Globus pallidus (tissue), 1 donor: ENCODE measurements at regions not wholly inside any gene's neighbourhood (a gene's known extent, or its start where the extent isn't known, plus 50 kb on each side); places are given as distances from the start of the nearest gene placed in this dataset.

ENCODE experiments used
- DNase-seq: peaks from one replicate; pipeline ENCODE4 v3.0.0-alpha.2; 2015; ENCODE audit warnings: low spot score

DNA sequence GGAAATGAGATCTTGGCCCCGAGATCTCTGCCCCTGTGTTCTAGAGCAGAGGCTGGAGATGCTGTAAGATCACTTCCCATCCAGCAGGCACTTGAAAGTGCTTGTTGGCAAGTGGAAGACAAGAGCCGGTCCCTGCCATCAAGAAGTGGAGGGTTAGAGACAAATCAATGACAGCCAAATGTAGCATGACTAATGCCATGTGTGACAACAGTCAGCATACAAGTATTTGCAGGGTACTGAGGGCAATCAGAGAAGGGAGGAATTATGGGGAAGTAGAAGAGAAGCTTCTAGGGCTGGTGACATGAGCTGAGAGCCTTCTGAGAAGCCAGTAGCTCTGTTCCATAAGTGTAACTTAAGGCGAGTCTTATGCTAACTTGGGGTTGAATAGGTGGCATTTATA lies 58.6 kb downstream of the TMEM17 start:
- DNase-seq = no peak

DNA sequence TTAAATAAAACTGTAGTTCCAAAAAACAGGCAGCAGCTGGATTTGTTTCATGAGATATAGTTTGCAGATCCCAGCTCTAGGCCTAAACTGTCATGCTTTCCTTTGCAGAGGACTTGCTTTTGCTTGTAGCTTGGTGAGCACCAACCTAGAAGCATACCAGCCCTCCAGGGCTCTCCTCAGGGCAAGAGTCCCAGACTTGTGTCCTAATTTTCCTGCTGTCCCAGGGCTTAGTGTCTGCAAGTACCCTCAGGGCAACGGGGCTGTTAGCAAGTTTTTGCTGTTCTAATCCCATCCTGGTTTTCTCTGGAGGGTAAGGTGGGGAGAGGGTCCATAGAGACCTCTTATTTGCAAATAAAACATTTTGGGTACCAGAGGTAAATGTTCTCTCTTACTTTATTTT lies 59.5 kb downstream of the TMEM17 start:
- DNase-seq = no peak

DNA sequence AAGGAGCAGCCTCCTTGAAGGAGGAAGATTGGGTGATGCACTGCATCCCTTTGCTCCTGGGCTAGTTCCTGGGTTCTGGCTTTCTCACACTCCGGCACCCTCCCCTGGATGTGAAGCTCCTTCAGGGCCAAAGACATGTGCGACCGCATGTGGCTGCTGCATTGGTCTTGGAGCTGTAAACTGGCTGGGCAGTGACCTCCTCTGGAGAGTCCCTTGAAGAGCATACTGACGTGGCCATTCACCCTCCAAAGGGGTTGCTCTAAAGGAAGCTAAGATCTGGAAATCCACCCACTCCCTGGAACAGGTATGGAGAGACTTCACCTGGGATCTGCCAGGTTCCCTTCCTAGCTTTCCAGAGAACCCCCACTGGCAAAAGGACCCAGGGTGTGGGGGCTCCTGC lies 62.1 kb downstream of the TMEM17 start:
- no peak for DNase-seq

DNA sequence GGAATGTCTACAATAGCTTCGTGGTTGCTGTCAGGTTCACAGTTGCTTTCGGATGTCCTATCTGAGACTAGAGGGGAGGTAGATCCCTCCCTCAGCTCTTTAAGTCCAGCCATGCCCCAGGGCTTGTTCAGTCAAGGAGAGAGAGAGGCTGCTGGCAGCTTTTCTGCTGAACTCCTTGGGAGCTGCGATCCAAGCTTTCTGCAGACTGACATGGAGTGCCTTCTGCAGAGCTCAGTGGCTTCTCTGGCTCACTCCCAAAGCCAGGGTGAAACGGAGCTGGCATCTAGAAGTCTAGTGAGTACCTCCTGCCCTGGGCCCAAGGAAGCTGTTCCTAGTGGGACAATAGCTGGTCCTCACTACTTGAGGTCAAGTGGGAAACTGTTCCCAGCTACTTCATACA lies 62.5 kb downstream of the TMEM17 start:
- no peak for DNase-seq

DNA sequence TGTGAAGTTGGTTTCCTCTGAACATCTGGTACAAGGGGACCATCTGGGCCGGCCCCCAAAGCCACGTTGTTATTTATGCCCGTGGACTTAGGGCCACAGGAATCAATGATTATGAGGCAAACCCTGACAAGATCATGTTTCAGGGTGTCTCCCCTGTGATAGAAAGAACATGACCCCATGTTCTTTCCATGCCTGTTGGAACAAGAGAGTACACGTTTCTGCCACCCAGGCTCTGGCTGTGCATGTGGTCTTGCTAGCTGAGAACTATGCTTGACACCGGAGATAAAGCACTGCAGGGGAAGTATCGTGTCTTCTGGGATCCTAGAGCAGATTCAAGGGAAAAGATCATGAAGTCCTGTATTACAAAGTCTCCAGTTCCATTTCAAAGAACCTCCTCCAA lies 64.2 kb downstream of the TMEM17 start:
- no peak for DNase-seq

DNA sequence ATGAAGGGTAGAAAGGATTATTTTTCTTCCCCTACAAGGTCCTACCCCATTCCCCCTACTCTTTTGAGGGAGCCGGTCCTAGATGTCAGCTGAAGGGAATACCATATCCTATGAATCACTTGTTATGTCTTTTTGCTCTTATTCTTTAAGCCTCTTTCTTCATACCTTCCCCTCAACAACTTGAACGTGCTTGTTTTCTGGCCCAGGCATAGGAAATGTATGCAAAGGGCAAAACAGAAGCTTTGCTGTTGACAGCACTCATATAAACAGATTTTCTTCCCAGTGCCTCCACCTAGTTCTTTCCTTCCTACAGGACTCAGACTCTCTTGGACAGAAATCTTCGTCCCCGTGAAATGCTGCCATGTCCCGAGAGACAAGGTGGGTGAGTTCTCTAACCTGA lies 64.6 kb downstream of the TMEM17 start:
- DNase-seq = no peak

DNA sequence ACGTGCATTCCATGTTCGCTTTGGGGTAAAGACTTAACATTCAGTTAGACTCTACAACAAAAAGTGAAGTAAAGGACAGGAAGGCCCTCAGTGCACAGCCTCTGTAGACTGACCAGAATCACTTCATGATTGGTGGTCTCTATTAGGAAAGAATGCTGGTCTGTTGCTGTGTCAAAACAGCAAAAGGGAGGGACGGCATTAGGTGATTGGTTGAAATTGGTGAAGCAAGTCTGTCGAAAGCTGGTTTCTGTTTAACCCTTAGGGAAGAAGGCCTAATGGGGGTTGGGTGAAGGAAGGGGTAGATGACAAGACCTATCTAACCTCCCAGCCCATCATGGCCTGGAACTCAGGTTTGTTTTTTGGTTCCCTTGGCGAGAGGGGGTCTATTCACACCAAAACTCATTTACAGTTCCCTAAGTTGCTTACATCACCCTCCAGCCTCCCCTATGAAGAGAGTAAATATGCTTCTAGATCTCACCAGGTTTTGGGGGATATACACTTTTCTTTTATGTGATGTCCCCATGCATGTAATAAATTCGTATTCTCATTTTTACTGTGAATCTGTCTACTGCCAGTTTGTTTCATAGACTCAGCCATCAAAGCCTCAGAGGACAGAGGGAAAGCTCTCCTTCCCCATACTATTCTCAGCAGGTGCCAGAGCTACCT lies 65.6 kb downstream of the TMEM17 start:
- DNase-seq = no peak

DNA sequence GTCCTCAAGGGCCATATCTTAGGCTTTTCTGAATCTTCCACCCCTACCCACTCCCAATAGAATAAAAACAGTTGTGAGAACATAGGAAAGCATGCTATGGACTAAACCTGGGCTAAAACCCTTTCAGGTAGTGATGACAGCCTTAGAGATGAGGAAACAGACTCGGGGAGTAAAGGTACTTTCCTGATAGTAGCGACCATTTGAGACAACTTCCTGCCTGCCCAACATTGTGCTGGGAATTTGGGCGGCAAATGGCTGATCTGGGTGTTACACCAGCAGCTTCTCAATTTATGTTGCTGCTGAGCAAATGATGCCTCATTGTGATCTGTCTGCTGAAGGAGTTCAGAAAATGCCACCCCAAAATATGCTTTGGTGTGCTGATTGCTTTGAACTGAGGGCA lies 66.6 kb downstream of the TMEM17 start:
- no peak for DNase-seq

DNA sequence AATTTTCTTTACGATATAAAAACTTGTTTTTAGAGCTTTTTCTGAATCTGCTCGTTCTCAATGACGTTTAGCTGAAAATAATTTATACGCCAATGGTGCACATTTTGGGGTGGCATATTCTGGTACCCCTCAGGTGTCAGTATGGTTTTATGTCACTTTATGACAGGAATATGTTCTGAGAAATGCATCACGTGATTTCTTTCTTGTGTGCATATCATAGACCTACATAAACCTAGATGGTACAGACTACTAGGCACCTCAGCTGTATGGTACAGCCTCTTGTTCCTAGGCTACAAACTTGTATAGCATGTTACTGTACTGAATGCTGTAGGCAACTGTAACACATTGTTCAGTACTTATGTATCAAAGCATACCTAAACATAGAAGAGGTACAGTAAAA lies 68.2 kb downstream of the TMEM17 start:
- DNase-seq = no peak

DNA sequence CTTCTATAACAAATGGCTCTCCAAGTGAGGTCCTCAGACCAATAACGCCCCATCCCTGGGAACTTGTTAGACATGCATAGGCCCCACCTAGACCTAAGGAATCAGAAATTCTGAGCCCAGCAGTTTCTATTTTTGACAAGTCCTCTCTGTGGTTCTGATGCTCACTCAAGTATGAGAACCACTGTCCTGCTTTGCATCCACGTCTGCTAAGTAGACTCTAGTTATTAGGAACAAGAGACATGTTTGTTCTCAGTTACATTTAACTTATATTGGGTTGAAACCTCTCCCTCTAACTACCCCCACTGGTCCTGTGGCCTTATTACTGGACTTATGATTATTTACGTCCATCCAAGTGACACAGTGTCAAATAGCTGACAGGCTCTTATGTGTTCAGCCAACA lies 70.3 kb downstream of the TMEM17 start:
- DNase-seq = no peak

DNA sequence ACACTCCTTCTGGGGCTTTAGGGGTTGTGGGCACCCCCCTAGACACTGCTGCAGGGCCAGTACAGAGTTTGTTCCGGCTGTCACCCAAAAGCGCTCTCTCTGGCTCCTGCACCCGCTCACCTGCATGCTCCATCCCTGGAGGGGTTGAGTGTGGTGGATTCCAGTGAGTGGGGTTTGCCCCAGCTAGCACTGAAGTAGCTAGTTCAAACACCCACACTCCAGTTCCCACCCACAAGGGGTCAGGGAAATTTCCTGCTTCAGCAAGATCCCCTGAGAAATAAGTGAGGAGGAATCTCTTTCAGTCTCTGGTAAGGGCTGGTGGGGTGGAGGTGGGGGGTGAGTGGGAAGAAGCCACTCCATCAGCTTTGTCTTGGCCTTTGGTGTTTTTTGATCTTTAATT lies 73.6 kb downstream of the TMEM17 start:
- no peak for DNase-seq

DNA sequence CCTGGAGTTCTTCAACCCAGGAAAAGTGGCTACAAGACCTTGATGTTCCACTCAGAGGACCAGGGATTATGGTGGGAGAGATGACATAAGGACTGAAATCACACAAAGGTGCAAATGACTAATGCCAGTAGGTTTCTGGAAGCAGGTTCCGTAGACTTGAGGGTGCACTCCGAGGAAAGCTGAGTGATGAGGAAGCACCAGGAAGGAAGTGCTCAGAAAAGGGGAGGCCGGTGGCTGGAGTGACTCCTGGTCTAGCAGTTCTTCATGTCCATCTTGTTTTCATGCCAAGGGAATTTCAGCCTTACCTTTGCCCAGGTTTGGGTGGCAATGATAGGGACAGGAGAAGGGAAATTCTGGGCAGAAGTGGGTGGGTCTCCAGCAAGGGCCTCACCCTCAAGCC lies 74.5 kb downstream of the TMEM17 start:
- no peak for DNase-seq

DNA sequence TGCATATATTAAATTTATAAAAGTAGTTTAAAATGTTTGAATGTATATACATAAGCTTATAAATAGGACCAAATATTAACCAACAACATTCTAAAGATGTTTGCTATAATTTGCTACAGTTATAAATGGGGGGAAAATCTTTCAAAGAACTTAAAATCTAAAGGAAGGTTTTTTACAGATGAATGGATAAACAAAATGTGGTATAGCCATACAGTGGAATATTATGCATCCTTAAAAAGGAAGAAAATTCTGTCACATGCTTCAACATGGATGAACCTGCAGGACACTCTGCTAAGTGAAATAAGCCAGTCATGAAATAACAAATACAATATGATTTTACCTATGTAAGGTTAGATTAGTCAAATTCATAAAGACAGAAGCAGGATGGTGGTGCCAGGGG lies 75.8 kb downstream of the TMEM17 start:
- DNase-seq = no peak

DNA sequence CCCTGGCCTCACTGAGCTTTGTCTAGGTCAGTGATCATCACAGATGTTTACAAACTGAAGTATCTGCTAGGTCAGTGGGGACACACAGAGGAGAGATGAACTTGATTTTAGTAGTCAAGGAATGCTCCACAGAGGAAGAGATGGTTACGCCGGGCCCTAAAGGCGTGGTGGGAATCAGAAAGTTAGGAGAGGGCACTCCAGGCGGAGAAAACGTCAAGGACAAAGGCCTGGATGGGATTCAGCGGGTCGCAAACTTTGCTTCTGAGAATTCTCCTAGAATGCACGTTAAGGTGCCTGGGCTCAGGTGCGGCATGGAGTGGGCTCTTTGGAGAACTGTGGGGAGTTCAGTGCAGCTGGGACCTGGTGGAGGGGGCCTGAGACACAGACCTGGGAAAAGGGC lies 78.8 kb downstream of the TMEM17 start:
- DNase-seq = no peak

DNA sequence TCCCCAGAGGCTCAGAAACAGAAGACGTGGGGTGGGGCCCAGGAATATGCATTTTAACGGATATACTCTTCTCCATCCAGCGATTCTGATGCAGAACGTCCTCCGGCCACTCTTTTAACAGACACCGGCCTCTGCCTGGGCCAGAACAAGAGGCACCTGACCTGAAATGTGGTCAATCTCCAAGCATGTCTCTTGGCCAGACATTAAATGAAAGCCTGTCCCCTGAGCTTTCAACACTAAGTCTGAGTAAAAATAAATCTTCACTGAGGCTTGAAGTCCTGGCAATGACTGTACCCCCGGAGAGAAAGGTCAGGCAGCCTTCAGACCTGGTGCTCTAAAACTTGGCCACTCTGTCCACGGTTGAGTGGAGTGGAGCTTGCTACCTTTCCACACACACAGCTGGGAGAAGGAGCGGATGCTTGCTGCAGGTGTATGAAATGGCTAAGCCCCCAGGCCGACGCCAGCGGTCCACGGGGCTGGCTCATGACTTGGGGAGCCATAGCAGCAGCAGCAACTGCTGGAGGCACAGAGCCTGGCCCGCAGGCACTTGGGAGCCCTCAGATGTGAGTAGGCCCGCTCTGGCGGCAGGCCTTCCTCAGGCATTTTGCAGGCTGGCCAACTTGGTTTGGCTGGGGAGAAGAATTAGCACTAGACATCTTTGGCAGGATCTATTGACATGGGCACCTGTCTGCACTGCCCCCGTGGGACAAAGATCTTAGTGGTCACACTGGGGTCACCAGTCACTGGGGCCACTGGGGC lies 79.7 kb downstream of the TMEM17 start:
- DNase-seq = no peak

DNA sequence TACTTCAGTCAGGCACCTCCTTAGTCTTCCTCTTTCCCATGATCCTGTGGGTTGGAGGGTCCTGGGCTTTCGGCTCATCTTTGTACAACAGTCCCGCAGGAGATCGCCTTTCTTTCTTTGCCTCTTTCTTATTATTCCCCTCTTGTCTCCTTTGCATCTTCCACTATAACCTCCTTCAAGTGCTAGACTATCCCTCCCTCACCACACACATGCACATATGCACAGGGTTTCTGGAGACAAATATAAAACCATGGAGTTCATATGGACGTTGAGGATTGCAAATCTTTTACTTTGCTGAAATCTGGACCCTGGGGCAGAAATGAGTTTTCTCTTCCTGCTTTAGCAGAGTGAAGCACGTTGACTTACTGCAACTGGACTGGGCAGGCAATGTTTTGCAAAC lies 80.3 kb downstream of the TMEM17 start:
- DNase-seq = no peak

DNA sequence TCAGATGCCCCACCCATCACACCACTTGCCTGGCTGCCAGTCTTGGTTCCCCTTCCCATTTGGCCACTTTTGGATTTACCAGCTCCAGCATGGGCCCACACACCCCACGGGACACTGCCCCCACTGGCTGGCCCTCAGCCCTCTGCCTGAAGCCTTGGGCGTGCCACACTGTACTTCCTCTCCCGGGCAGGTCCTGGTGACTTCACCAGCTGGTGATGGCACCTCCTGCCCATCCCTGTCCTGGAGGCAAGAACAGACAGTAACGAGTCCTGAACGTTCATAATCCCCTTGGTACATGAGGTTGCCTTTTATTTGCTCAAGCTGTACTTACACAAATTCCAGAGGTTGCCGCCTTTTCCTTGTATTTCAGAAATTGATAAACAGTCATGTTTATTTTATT lies 81.1 kb downstream of the TMEM17 start:
- no peak for DNase-seq

DNA sequence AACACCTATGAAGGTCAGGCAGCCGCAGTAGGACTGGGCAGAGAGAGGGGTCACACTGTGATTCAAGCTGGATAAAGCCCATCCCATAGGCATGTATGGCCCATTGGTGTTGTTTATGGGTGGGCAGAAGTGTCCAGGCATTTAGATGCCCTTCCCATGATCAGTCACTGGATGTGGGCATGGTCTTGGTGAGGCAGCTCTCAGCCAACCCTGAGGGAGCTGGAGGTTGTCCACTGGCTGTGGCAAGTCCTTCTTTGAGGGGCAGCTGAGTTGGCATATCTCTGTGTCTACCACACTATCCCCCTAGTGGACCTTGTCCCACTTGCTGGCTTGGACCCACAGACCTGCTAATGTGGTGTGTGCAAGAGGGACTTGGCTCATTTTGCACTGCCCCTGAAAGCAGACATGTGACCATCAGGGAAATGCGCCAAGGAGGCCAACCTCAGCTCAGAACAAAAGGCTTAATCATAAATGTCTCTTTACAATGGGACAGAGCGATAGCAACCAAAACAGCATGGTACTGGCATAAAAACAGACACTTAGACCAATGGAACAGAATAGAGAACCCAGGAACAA lies 82.0 kb downstream of the TMEM17 start:
- peak; percentile 78 for DNase-seq

DNA sequence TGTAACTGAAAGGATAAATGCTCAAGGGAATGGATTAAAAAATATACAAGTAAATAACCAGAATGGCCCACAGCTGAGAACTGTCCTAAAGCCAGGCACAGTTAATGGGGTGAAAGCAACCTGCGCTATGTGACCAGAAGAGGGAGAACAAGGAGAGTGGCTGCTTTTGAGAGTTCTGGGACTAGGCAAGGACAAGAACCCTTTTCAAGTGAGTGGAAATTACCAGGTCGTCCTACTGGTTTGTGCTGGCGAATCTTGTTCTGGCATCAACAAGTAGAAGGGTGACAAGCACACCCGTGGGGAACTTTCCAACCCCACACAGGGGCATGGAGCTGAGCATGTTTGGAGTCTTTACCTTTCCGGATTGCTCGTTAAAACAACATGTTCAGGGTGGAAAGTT lies 82.8 kb downstream of the TMEM17 start:
- DNase-seq = no peak

DNA sequence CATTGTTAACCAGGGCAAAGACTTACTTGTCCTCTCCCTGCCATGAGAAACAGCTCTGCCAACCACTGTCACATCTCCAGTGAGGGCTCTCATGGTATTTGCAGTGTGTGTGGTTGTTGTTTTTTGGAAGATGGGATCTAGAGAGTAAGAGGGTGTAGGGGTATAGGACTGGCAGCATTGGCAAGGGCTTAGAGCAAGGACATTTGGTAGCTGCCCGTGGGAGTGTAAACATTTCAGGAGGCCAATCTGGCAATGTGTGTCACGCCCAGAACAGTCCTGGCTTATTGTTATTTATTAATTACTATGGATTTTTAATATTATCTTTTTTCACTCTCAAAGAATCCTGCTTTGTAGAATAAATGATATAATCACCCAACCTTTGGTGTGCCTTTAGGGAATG lies 90.5 kb downstream of the TMEM17 start:
- DNase-seq = no peak

DNA sequence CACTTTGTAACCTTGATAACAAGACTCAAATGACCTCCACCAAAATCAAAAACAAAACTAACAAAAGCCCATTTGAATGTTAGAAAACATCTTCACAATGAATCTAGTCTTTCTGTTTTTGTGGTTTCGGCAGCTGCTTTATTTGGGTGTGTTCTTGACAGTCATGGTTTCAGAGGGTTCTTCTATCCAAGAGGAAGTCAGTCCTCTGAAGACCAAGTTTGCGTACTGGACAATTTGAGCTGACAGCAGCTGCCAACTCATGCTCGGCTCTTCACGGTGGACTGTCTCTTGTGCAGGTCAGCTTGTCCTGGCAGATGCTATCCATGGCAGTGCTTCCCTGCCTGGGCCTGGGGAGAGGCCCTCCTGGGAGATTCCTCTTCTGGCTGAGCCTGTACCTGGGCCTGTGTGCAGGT lies 91.0 kb downstream of the TMEM17 start:
- peak; percentile 59 for DNase-seq

DNA sequence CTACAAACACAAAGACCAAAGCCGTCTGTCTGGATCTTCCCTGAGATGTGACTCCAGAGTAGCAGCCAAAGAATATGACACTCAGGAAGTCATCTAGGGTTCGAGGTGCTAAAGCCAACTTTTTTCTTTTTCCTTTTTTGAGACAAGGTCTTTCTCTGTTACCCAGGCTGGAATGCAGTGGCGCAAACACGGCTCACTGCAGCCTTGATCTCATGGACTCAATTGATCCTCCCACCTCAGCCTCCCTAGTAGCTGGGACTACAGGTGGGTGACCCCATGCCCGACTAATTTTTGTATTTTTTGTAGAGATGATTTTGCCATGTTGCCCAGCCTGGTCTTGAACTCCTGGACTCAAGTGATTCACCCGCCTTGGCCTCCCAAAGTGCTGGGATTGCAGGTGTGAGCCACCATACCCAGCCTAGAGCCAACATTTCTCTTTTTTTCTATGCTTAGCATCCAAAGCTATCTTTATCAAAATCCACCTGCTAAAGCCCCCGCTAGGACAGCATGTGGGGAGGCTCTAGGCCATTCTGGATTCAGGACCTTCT lies 92.8 kb downstream of the TMEM17 start:
- no peak for DNase-seq

DNA sequence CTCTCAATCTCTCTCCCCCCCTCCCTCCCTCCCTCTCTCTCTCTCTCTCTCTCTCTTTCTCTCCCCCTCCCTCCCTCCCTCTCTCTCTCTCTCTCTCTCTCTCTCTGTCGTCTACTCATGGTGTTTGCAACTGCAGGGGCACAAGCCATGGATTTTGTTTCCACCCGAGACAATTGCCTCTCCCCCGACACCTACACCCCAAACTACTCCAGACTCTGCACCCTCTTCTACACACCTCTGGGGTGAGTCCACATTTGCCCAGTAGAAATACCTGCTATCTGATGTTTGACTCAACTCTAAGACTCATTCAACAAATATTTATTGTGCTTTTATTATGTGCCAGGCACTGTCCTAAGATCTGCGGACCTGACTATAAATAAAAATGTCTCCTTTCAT lies 93.7 kb downstream of the TMEM17 start:
- DNase-seq = no peak
